Panc1 (cell line): ENCODE measurements at regions not wholly inside any gene's neighbourhood (a gene's known extent, or its start where the extent isn't known, plus 50 kb on each side); places are given as distances from the start of the nearest gene placed in this dataset.

Source experiments
- ATAC-seq: fragments of 200-7000 bp; cut with Tn5 transposase; 2 replicates; pipeline ENCODE4 v1.9.1; 2020; ENCODE audit warnings: mild to moderate bottlenecking, moderate library complexity
- BruUV-seq: library from RNA; stranded (reverse); fragments of 400-500 nt; replicated peaks from 2 replicates; lab custom pipeline; 2021; lab: Mats Ljungman, UMichigan
- CTCF ChIA-PET: fragments of 300-600 bp; sonication (Branson Sonifier 250); formaldehyde crosslinking; loops from one replicate; lab custom pipeline; 2022; ENCODE audit warnings: antibody characterized with exemption; lab: Charles Lee
- POLR2A ChIA-PET: fragments of 300-600 bp; sonication (Branson Sonifier 250); formaldehyde crosslinking; loops from one replicate; lab custom pipeline; 2022; ENCODE audit warnings: antibody characterized with exemption; lab: Charles Lee
- DNase-seq: peaks from one replicate; pipeline ENCODE4 v3.0.0-alpha.2; 2010; ENCODE audit warnings: low read depth, low spot score
- H3K27ac ChIP-seq: 2 replicates; pipeline ENCODE4 v1.5.1; 2011; ENCODE audit warnings: mild to moderate bottlenecking, low read length, inconsistent platforms
- H3K27me3 ChIP-seq: fragments of 200-500 bp; sonication (Bioruptor generic); 2 replicates; pipeline ENCODE4 v1.6.0; 2014; ENCODE audit warnings: low read length, inconsistent platforms; ENCODE audit not compliant: control insufficient read depth, insufficient read depth
- H3K36me3 ChIP-seq: fragments of 200-500 bp; sonication (Bioruptor generic); 2 replicates; pipeline ENCODE4 v1.5.1; 2014; ENCODE audit warnings: inconsistent platforms, mild to moderate bottlenecking, low read length, moderate library complexity; ENCODE audit not compliant: control insufficient read depth, insufficient read depth
- H3K4me1 ChIP-seq: 2 replicates; pipeline ENCODE4 v1.5.1; 2011; ENCODE audit warnings: inconsistent platforms, mild to moderate bottlenecking, low read length, moderate library complexity; ENCODE audit not compliant: control insufficient read depth, insufficient read depth
- H3K4me3 ChIP-seq, 2 experiments: 2 replicates each; pipeline ENCODE4 v1.5.1; 2011 to 2012; ENCODE audit warnings: low read depth in 2 of 2, low read length in 2 of 2, mild to moderate bottlenecking in 2 of 2, inconsistent platforms in 1 of 2, moderate library complexity in 1 of 2
- H3K9me3 ChIP-seq: fragments of 200-500 bp; sonication (Bioruptor generic); 2 replicates; pipeline ENCODE4 v1.5.1; 2014; ENCODE audit warnings: low read depth, mild to moderate bottlenecking, inconsistent platforms, low read length, moderate library complexity; ENCODE audit not compliant: control insufficient read depth, insufficient read depth
- POLR2AphosphoS5 ChIP-seq: IDR thresholded peaks from 2 replicates; pipeline ENCODE4 v1.6.1; 2012; ENCODE audit warnings: mild to moderate bottlenecking, low read depth, low read length, moderate library complexity
- SIN3A ChIP-seq: IDR thresholded peaks from 2 replicates; pipeline ENCODE4 v1.6.1; 2012; ENCODE audit warnings: low read depth, mild to moderate bottlenecking, low read length, moderate library complexity, borderline replicate concordance; ENCODE audit not compliant: insufficient read depth
- TCF7L2 ChIP-seq: IDR thresholded peaks from 2 replicates; pipeline ENCODE4 v1.6.1; 2011; ENCODE audit warnings: mild to moderate bottlenecking, low read depth, low read length, inconsistent platforms
- in situ Hi-C: cut with HindIII; loops from 2 replicates; pipeline ENCODE4 v1.10.0; 2016; ENCODE audit warnings: low sequenced_read_pairs, low pct_unique_long_range_greater_than_20kb
- intact Hi-C: fragments of 100-400 bp; cut with micrococcal nuclease; formaldehyde crosslinking; loops from one replicate; pipeline ENCODE4 v1.10.0; 2022; ENCODE audit not compliant: unreplicated experiment
- TF ChIP-seq, protein P1 (sequence below): fragments of 450-650 bp; IDR thresholded peaks from 2 replicates; pipeline ENCODE4 v1.5.1; 2017; ENCODE audit warnings: mild to moderate bottlenecking
- TF ChIP-seq, protein P2 (sequence below), 2 experiments: IDR thresholded peaks; 2 replicates each; pipeline ENCODE4 v1.6.1; 2011 to 2012; ENCODE audit warnings: low read depth in 2 of 2, control low read depth in 1 of 2, low read length in 1 of 2, mild to moderate bottlenecking in 1 of 2, moderate library complexity in 1 of 2; ENCODE audit not compliant: insufficient read depth in 1 of 2

DNA sequence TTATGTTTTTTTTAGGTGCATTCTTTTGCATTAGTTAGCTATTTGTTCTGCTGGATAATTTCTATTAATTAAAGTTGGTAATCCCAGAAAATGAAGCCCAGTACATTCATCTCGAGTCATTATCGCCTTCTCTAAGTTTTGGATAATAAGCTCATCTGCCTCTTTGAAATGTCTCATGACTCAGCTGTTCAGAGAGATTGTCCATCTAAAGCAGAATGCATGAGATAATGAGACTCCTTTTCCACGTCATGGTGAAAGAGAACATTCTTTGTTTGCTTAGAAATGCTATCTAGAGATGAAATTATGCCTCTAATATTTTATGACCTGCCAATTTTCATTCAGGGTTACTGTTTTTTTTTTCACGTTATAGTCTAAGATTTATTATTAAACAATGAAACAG is 374.7 kb upstream of the GOLIM4 start:
- ChIA-PET CTCF (no interaction called here), POLR2A (no interaction called here)
- ATAC-seq: no peak
- no peak for DNase-seq
- Histone ChIP-seq H3K4me1 (no peaks in the 10 kb centered on the region), H3K9me3 (no peaks in the 10 kb centered on the region; the same call in 1 of the 2 replicates), H3K27me3 (no peaks in the 10 kb centered on the region), H3K4me3 (no peak overlapping the region), H3K36me3 (no peaks in the 10 kb centered on the region), H3K27ac (no peak overlapping the region)
- in situ Hi-C loops: no loop called here
- intact Hi-C loops: no loop called here
- no peak for TF ChIP-seq TCF7L2
- TF ChIP-seq SIN3A: no peak
- no peak for TF ChIP-seq POLR2AphosphoS5
- TF ChIP-seq, protein P1, sequence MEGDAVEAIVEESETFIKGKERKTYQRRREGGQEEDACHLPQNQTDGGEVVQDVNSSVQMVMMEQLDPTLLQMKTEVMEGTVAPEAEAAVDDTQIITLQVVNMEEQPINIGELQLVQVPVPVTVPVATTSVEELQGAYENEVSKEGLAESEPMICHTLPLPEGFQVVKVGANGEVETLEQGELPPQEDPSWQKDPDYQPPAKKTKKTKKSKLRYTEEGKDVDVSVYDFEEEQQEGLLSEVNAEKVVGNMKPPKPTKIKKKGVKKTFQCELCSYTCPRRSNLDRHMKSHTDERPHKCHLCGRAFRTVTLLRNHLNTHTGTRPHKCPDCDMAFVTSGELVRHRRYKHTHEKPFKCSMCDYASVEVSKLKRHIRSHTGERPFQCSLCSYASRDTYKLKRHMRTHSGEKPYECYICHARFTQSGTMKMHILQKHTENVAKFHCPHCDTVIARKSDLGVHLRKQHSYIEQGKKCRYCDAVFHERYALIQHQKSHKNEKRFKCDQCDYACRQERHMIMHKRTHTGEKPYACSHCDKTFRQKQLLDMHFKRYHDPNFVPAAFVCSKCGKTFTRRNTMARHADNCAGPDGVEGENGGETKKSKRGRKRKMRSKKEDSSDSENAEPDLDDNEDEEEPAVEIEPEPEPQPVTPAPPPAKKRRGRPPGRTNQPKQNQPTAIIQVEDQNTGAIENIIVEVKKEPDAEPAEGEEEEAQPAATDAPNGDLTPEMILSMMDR: no peak
- TF ChIP-seq, protein P2, sequence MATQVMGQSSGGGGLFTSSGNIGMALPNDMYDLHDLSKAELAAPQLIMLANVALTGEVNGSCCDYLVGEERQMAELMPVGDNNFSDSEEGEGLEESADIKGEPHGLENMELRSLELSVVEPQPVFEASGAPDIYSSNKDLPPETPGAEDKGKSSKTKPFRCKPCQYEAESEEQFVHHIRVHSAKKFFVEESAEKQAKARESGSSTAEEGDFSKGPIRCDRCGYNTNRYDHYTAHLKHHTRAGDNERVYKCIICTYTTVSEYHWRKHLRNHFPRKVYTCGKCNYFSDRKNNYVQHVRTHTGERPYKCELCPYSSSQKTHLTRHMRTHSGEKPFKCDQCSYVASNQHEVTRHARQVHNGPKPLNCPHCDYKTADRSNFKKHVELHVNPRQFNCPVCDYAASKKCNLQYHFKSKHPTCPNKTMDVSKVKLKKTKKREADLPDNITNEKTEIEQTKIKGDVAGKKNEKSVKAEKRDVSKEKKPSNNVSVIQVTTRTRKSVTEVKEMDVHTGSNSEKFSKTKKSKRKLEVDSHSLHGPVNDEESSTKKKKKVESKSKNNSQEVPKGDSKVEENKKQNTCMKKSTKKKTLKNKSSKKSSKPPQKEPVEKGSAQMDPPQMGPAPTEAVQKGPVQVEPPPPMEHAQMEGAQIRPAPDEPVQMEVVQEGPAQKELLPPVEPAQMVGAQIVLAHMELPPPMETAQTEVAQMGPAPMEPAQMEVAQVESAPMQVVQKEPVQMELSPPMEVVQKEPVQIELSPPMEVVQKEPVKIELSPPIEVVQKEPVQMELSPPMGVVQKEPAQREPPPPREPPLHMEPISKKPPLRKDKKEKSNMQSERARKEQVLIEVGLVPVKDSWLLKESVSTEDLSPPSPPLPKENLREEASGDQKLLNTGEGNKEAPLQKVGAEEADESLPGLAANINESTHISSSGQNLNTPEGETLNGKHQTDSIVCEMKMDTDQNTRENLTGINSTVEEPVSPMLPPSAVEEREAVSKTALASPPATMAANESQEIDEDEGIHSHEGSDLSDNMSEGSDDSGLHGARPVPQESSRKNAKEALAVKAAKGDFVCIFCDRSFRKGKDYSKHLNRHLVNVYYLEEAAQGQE (IDR thresholded peaks at IDR 0.05; ENCODE audit: insufficient read depth in 1 of 2, low read depth in 2 of 2, low read length in 1 of 2): no peak
- no TSS peak for BruUV-seq

DNA sequence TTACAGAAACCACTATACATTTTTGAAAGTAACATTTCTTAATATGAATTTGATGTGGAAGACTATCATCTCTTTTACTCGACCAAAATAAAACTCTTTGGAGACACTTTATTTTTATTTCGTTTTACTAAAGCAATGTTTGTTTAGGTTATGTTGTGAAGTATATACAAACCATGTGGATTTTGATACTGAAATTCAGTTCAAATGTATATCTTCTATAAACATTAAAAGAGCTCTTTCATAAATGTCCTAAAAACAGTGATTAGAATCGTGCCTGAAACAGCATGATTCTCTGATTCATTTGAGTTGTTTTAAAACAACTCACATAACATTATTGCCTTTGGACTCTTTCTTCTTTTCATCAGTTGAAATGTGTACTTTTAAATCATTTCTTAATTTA is 373.7 kb upstream of the GOLIM4 start:
- BruUV-seq: no TSS peak
- TF ChIP-seq, protein P2 (IDR thresholded peaks at IDR 0.05; ENCODE audit: insufficient read depth in 1 of 2, low read depth in 2 of 2, low read length in 1 of 2): no peak
- TF ChIP-seq SIN3A (no peak), TCF7L2 (no peak), POLR2AphosphoS5 (no peak)
- TF ChIP-seq, protein P1: no peak
- H3K4me3 ChIP-seq: no peak overlapping the region
- H3K9me3 ChIP-seq: no peaks in the 10 kb centered on the region; the same call in 1 of the 2 replicates
- intact Hi-C loops (no loop called here), in situ Hi-C loops (no loop called here)
- ChIA-PET POLR2A (no interaction called here), CTCF (no interaction called here)
- ATAC-seq (no peak), DNase-seq (no peak)
- no peaks in the 10 kb centered on the region for H3K36me3 ChIP-seq
- no peak overlapping the region for H3K27ac ChIP-seq
- no peaks in the 10 kb centered on the region for H3K4me1 ChIP-seq
- no peaks in the 10 kb centered on the region for H3K27me3 ChIP-seq
